Rectal smooth muscle tissue (tissue), 1 donor: ENCODE measurements at regions not wholly inside any gene's neighbourhood (a gene's known extent, or its start where the extent isn't known, plus 50 kb on each side); places are given as distances from the start of the nearest gene placed in this dataset.

ENCODE experiments used
- H3K27ac ChIP-seq: one replicate; pipeline ENCODE4 v1.7.0; 2013; ENCODE audit warnings: low read depth, low read length, inconsistent platforms
- H3K27me3 ChIP-seq: one replicate; pipeline ENCODE4 v1.7.0; 2013; ENCODE audit warnings: low read length; ENCODE audit not compliant: control insufficient read depth, insufficient read depth
- H3K36me3 ChIP-seq: one replicate; pipeline ENCODE4 v1.7.0; 2013; ENCODE audit warnings: low read length; ENCODE audit not compliant: control insufficient read depth, insufficient read depth
- H3K4me1 ChIP-seq: one replicate; pipeline ENCODE4 v1.7.0; 2013; ENCODE audit warnings: low read length; ENCODE audit not compliant: control insufficient read depth, insufficient read depth
- H3K4me3 ChIP-seq: one replicate; pipeline ENCODE4 v1.7.0; 2013; ENCODE audit warnings: low read length
- H3K9ac ChIP-seq: one replicate; pipeline ENCODE4 v1.7.0; 2013; ENCODE audit warnings: low read length

- Histone ChIP-seq H3K4me3 (no peak overlapping the region), H3K36me3 (no peaks in the 10 kb centered on the region), H3K9ac (no peak overlapping the region), H3K27ac (no peak overlapping the region), H3K27me3 (no peaks in the 10 kb centered on the region), H3K4me1 (no peaks in the 10 kb centered on the region)
Observed at GRCh38 chr18:67094123-67094522, 422.4 kb downstream of the DSEL start.

DNA sequence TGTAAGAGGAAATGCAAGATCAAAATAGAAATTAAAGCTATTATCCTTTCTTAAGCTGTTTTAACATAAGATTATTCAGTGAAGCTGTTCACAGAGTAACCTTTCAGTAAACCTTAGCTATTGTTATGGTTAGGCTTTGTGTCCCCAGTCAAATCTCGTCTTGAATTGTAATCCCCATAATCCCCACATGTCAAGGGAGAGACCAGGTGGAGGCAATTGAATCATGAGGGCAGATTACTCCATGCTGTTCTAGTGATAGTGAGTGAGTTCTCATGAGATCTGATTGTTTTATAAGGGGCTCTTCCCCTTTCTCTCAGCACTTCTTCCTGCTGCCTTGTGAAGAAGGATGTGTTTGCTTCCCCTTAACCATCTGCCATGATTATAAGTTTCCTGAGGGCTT is 424.4 kb downstream of the DSEL start:
- Histone ChIP-seq H3K27ac (no peak overlapping the region), H3K4me1 (no peaks in the 10 kb centered on the region), H3K4me3 (no peak overlapping the region)

GRCh38 chr18:67081482-67082211 is 434.9 kb downstream of the DSEL start:
- Histone ChIP-seq H3K4me1 (no peaks in the 10 kb centered on the region), H3K4me3 (no peak overlapping the region), H3K27ac (no peak overlapping the region), H3K27me3 (no peaks in the 10 kb centered on the region), H3K36me3 (no peaks in the 10 kb centered on the region), H3K9ac (no peak overlapping the region)

More for the DNA sequence above, 424.4 kb downstream of the DSEL start:
- no peaks in the 10 kb centered on the region for H3K27me3 ChIP-seq
- H3K36me3 ChIP-seq = no peaks in the 10 kb centered on the region
- H3K9ac ChIP-seq = no peak overlapping the region

DNA sequence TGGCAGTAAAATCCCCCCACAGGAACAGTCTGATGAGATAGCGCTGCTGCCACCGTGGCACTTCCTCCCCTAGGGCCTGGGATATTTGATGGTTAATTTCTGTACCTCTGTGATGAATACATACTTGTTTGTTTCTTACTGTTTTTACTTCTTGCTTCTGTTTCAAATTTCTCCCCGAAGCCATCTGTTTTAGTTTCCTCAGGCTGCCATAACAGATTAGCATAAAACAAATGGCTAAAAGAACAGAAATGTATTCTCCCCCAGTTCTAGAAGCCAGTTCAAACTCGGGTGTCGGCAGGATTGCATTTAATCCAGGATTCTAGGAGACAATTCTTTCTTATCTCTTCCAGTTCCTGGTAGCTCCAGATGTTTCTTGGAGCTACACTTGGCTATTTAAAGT is 435.9 kb downstream of the DSEL start:
- Histone ChIP-seq H3K4me1 (no peaks in the 10 kb centered on the region), H3K27me3 (no peaks in the 10 kb centered on the region), H3K9ac (no peak overlapping the region), H3K4me3 (no peak overlapping the region), H3K27ac (no peak overlapping the region), H3K36me3 (no peaks in the 10 kb centered on the region)

- Histone ChIP-seq H3K27ac (no peak overlapping the region), H3K36me3 (no peaks in the 10 kb centered on the region), H3K9ac (no peak overlapping the region), H3K27me3 (no peaks in the 10 kb centered on the region), H3K4me1 (no peaks in the 10 kb centered on the region), H3K4me3 (no peak overlapping the region)
Observed at GRCh38 chr18:67074309-67074708, 442.2 kb downstream of the DSEL start.

DNA sequence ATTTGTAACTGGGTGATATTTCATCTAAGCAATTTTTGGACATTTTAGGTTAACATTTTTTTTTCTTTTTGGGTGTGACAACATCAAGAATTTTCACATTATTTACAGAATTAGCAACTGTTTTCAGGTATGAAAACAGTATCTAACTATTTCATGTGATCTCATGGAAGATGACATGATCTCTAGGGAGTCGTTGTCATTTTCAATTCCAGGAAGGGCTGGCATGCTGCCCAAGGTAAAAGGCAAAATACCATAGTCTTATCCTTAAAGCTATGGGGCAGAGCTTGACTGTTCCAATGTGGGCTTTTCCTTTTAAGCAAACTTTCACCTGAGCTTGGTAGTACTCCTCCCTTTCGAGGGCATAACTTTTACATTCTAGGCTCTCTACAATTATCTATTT is 443.7 kb downstream of the DSEL start:
- no peak overlapping the region for H3K27ac ChIP-seq
- no peak overlapping the region for H3K4me3 ChIP-seq
- H3K9ac ChIP-seq = no peak overlapping the region
- H3K36me3 ChIP-seq = no peaks in the 10 kb centered on the region
- H3K27me3 ChIP-seq = no peaks in the 10 kb centered on the region
- H3K4me1 ChIP-seq = no peaks in the 10 kb centered on the region

DNA sequence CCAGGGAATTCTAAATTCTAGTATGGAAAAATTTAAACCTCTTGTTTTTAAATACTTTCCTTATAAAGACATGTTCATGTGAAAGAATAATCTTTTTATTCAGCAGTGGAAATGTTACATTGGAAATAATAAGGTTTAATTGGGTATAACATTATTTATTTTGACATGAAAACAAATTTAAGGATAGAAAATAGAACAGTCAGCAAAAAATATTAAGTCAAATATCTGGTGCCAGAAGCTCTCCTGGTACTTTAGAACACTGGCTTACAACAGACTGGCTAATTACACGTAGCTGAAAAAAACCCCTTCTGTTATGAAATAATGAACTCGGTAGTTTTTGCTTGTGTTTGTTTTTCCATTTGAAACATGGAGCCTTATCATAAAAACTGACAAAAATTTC is 447.9 kb downstream of the DSEL start:
- no peak overlapping the region for H3K9ac ChIP-seq
- H3K4me1 ChIP-seq = no peaks in the 10 kb centered on the region
- H3K36me3 ChIP-seq = no peaks in the 10 kb centered on the region
- no peak overlapping the region for H3K27ac ChIP-seq
- no peaks in the 10 kb centered on the region for H3K27me3 ChIP-seq
- no peak overlapping the region for H3K4me3 ChIP-seq

DNA sequence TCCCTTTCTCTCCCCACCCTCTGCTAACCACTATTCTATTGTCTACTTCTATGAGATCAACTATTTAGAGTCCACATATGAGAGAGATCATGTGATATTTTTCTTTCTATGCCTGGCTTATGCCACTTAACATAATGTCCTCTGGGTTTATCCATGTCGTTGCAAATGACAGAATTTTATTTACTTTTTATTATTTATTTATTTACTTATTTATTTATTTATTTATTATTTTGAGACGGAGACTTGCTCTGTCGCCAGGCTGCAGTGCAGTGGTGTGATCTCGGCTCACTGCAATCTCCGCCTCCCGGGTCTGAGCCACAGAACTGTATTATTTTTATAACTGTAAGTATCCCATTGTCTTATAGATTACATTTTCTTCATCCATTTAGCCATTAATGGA is 443.4 kb upstream of the CDH19 start:
- H3K9ac ChIP-seq = no peak overlapping the region
- no peak overlapping the region for H3K27ac ChIP-seq
- H3K4me1 ChIP-seq = no peaks in the 10 kb centered on the region
- no peaks in the 10 kb centered on the region for H3K36me3 ChIP-seq
- no peak overlapping the region for H3K4me3 ChIP-seq
- no peaks in the 10 kb centered on the region for H3K27me3 ChIP-seq

GRCh38 chr18:67043276-67043675 is 439.4 kb upstream of the CDH19 start:
- H3K4me1 ChIP-seq = no peaks in the 10 kb centered on the region
- H3K4me3 ChIP-seq = no peak overlapping the region
- no peak overlapping the region for H3K27ac ChIP-seq
- H3K36me3 ChIP-seq = no peaks in the 10 kb centered on the region
- no peak overlapping the region for H3K9ac ChIP-seq
- H3K27me3 ChIP-seq = no peaks in the 10 kb centered on the region

GRCh38 chr18:67041334-67041733 is 437.4 kb upstream of the CDH19 start:
- Histone ChIP-seq H3K27me3 (no peaks in the 10 kb centered on the region), H3K9ac (no peak overlapping the region), H3K27ac (no peak overlapping the region), H3K4me3 (no peak overlapping the region), H3K4me1 (no peaks in the 10 kb centered on the region), H3K36me3 (no peaks in the 10 kb centered on the region)

GRCh38 chr18:67035026-67035425 is 431.1 kb upstream of the CDH19 start:
- Histone ChIP-seq H3K27me3 (no peaks in the 10 kb centered on the region), H3K36me3 (no peaks in the 10 kb centered on the region), H3K9ac (no peak overlapping the region), H3K4me1 (no peaks in the 10 kb centered on the region), H3K4me3 (no peak overlapping the region), H3K27ac (no peak overlapping the region)

DNA sequence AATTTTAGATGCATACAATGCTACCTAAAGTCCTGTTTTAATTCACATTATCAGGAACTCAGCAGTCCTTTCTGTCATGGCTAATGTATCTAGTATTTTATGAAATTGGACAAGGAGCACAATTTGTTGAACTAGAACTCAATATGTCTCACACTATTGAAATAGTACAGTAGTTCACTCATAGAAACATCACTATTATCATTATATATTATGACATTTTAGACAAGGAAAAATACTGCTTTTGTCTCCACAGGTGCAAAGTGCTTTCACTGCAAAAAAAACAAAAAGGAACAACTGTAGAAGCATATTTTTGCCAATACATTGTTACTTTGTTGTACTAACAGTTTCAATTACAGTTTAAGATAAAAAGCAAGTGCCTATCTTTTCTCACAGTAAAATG is 419.2 kb upstream of the CDH19 start:
- no peak overlapping the region for H3K9ac ChIP-seq
- no peak overlapping the region for H3K27ac ChIP-seq
- no peak overlapping the region for H3K4me3 ChIP-seq

DNA sequence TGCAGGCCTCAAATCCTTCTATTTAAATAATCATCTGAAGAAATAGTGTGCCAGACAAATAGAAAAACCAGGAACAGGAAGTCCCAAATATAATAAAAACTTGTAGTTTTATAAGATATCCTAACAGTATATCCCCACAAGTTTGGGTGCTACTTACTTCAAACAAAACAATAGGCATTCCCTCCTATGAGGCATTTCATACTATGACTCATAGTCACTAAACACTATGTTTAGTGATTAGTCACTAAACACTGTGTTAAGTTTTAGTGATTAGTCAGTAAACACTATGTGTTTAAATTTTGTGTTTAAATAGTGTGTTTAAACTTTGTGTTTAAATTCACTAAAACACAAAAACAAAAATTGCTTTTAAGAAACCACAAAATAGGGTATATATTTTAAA is 407.0 kb upstream of the CDH19 start:
- Histone ChIP-seq H3K4me3 (no peak overlapping the region), H3K27me3 (no peaks in the 10 kb centered on the region), H3K9ac (no peak overlapping the region), H3K36me3 (no peaks in the 10 kb centered on the region), H3K4me1 (no peaks in the 10 kb centered on the region), H3K27ac (no peak overlapping the region)

More for the DNA sequence above, 419.2 kb upstream of the CDH19 start:
- Histone ChIP-seq H3K27me3 (no peaks in the 10 kb centered on the region), H3K36me3 (no peaks in the 10 kb centered on the region), H3K4me1 (no peaks in the 10 kb centered on the region)
